ENCODE measurements at regions not wholly inside any gene's neighbourhood (a gene's known extent, or its start where the extent isn't known, plus 50 kb on each side); places are given as distances from the start of the nearest gene placed in this dataset.

DNA sequence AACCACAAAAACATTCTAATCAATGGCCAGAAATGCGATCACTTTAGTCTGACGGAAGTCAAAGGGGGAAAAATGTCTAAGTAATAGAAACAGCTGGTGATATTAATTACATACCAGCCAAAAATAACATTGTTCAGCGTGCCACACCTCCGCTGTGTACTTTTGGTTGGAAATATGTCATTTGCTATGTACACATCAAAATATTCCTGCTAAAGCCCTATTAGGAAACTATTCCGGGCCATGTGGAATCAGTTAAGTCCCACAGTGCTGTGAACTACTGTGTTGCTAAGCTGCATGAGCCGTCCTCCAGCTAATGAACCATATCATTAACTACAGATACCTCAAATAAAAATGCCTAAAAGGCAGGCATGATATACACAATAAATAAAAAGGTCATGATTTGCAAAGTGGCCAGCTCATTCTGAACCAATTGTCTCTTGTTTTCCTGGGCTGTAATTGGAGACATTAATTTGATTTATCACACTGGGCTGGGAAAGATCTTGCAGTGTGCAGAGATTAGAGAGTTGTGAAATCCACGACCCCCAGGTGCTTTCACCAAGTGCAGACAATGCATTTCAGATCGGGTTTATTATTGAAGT lies 200.5 kb upstream of the LRTM1 start:
- Histone ChIP-seq H3K4me2 (ENCODE audit: insufficient read depth, low read length) (no peak overlapping the region), H3K9me3 (ENCODE audit: insufficient read depth, low read length, severe bottlenecking) (no peaks in the 10 kb centered on the region), H3K27ac (ENCODE audit: low read length) (no peak overlapping the region), H3K36me3 (ENCODE audit: insufficient read depth, low read length) (no peaks in the 10 kb centered on the region), H3K9ac (ENCODE audit: low read depth, low read length) (no peak overlapping the region), H3K4me1 (ENCODE audit: insufficient read depth, low read length) (no peaks in the 10 kb centered on the region), H4K20me1 (ENCODE audit: insufficient read depth, low read length) (no peaks in the 10 kb centered on the region), H3K79me2 (ENCODE audit: insufficient read depth, low read length) (no peaks in the 10 kb centered on the region), H3K4me3 (ENCODE audit: low read depth in 1 of 2, low read length in 2 of 2) (no peak overlapping the region), H3K27me3 (ENCODE audit: insufficient read depth, low read length, poor library complexity) (no peaks in the 10 kb centered on the region), H2AFZ (ENCODE audit: low read depth, low read length) (no peak overlapping the region)
- DNase-seq (no peak), ATAC-seq (ENCODE audit: insufficient read depth, low read depth) (no peak)
- TF ChIP-seq, protein P1, sequence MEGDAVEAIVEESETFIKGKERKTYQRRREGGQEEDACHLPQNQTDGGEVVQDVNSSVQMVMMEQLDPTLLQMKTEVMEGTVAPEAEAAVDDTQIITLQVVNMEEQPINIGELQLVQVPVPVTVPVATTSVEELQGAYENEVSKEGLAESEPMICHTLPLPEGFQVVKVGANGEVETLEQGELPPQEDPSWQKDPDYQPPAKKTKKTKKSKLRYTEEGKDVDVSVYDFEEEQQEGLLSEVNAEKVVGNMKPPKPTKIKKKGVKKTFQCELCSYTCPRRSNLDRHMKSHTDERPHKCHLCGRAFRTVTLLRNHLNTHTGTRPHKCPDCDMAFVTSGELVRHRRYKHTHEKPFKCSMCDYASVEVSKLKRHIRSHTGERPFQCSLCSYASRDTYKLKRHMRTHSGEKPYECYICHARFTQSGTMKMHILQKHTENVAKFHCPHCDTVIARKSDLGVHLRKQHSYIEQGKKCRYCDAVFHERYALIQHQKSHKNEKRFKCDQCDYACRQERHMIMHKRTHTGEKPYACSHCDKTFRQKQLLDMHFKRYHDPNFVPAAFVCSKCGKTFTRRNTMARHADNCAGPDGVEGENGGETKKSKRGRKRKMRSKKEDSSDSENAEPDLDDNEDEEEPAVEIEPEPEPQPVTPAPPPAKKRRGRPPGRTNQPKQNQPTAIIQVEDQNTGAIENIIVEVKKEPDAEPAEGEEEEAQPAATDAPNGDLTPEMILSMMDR (IDR thresholded peaks at IDR 0.05; ENCODE audit: borderline replicate concordance, extremely low read depth, low read length, poor library complexity, severe bottlenecking), result no peak
- TF ChIP-seq EZH2 (IDR thresholded peaks at IDR 0.05; ENCODE audit: borderline replicate concordance, low read depth, low read length, severe bottlenecking), result no peak

DNA sequence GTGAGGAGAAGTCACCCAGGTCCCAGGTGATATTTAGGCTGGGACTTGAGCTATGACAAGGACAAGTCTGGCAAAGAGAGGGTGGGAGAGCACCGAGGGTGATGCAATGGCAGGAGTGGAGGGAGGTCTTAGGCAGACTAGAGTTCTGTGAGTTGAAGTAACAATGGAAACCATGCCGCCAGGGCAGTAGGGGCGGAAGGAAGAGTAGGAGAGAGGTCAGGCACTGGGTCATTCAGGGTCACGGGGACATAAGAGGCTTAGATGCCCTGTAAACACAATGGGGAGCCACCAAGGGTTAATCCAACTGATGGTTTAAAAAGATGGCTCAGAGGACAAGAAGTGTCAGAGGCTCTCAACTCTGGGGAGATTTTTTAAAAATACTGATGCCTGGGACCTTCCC lies 199.7 kb upstream of the LRTM1 start:
- Histone ChIP-seq H3K79me2 (ENCODE audit: insufficient read depth, low read length) (no peaks in the 10 kb centered on the region), H3K27me3 (ENCODE audit: insufficient read depth, low read length, poor library complexity) (no peaks in the 10 kb centered on the region), H3K9ac (ENCODE audit: low read depth, low read length) (no peak overlapping the region), H3K4me1 (ENCODE audit: insufficient read depth, low read length) (no peaks in the 10 kb centered on the region), H3K9me3 (ENCODE audit: insufficient read depth, low read length, severe bottlenecking) (no peaks in the 10 kb centered on the region), H3K36me3 (ENCODE audit: insufficient read depth, low read length) (no peaks in the 10 kb centered on the region), H2AFZ (ENCODE audit: low read depth, low read length) (no peak overlapping the region), H3K4me2 (ENCODE audit: insufficient read depth, low read length) (no peak overlapping the region), H3K27ac (ENCODE audit: low read length) (no peak overlapping the region), H3K4me3 (ENCODE audit: low read depth in 1 of 2, low read length in 2 of 2) (no peak overlapping the region), H4K20me1 (ENCODE audit: insufficient read depth, low read length) (no peaks in the 10 kb centered on the region)
- no peak for ATAC-seq (ENCODE audit: insufficient read depth, low read depth)
- DNase-seq, result no peak
- no peak for TF ChIP-seq EZH2 (IDR thresholded peaks at IDR 0.05; ENCODE audit: borderline replicate concordance, low read depth, low read length, severe bottlenecking)
- TF ChIP-seq, protein P1 (IDR thresholded peaks at IDR 0.05; ENCODE audit: borderline replicate concordance, extremely low read depth, low read length, poor library complexity, severe bottlenecking), result no peak

- no peaks in the 10 kb centered on the region for H3K9me3 ChIP-seq (ENCODE audit: insufficient read depth, low read length, severe bottlenecking)
- no peaks in the 10 kb centered on the region for H3K79me2 ChIP-seq (ENCODE audit: insufficient read depth, low read length)
- no peak overlapping the region for H3K4me3 ChIP-seq (ENCODE audit: low read depth in 1 of 2, low read length in 2 of 2)
- H4K20me1 ChIP-seq (ENCODE audit: insufficient read depth, low read length), result no peaks in the 10 kb centered on the region
- DNase-seq (no peak), ATAC-seq (ENCODE audit: insufficient read depth, low read depth) (no peak)
- no peak overlapping the region for H2AFZ ChIP-seq (ENCODE audit: low read depth, low read length)
- TF ChIP-seq, protein P1 (IDR thresholded peaks at IDR 0.05; ENCODE audit: borderline replicate concordance, extremely low read depth, low read length, poor library complexity, severe bottlenecking), result no peak
- TF ChIP-seq EZH2 (IDR thresholded peaks at IDR 0.05; ENCODE audit: borderline replicate concordance, low read depth, low read length, severe bottlenecking), result no peak
- no peaks in the 10 kb centered on the region for H3K4me1 ChIP-seq (ENCODE audit: insufficient read depth, low read length)
- H3K4me2 ChIP-seq (ENCODE audit: insufficient read depth, low read length), result no peak overlapping the region
- H3K36me3 ChIP-seq (ENCODE audit: insufficient read depth, low read length), result no peaks in the 10 kb centered on the region
- no peak overlapping the region for H3K9ac ChIP-seq (ENCODE audit: low read depth, low read length)
- H3K27ac ChIP-seq (ENCODE audit: low read length), result no peak overlapping the region
- H3K27me3 ChIP-seq (ENCODE audit: insufficient read depth, low read length, poor library complexity), result no peaks in the 10 kb centered on the region
Observed at GRCh38 chr3:55124371-55124770, 196.5 kb upstream of the LRTM1 start.

Data from DND-41 (cell line).